ENCODE measurements at regions not wholly inside any gene's neighbourhood (a gene's known extent, or its start where the extent isn't known, plus 50 kb on each side); places are given as distances from the start of the nearest gene placed in this dataset.

DNA sequence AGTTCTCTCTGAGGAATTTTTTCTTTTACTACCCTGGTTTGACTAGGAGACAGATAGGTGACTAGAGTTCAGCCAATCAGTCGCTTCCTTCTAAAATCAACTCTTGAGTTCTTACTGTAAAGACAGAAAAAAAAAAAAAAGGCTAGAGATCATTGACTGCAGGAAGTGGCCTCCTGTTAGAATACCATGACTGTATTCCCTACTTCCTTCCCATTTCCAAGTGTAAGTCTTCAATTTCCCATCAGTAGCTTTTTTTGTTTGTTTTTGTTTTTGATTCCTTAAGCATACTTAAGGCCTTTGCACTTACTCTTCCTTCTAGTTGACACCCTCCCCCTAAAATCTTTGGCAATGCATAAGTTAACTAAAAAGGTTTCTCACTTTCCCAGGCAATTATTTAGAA, 154.3 kb downstream of the HMHB1 start:
- TF ChIP-seq, protein P1, sequence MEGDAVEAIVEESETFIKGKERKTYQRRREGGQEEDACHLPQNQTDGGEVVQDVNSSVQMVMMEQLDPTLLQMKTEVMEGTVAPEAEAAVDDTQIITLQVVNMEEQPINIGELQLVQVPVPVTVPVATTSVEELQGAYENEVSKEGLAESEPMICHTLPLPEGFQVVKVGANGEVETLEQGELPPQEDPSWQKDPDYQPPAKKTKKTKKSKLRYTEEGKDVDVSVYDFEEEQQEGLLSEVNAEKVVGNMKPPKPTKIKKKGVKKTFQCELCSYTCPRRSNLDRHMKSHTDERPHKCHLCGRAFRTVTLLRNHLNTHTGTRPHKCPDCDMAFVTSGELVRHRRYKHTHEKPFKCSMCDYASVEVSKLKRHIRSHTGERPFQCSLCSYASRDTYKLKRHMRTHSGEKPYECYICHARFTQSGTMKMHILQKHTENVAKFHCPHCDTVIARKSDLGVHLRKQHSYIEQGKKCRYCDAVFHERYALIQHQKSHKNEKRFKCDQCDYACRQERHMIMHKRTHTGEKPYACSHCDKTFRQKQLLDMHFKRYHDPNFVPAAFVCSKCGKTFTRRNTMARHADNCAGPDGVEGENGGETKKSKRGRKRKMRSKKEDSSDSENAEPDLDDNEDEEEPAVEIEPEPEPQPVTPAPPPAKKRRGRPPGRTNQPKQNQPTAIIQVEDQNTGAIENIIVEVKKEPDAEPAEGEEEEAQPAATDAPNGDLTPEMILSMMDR (conservative IDR thresholded peaks at IDR 0.05; ENCODE audit: low read depth), result no peak
- ChIA-PET CTCF (interaction anchor here (0.6 to 0.7 kb wide), 2 partner anchors 10 to 290 kb away, joined by 6 read pairs; no protein-coding TSS in a partner anchor), POLR2A (ENCODE audit: low non-redundant PET) (no interaction called here)
- no peak overlapping the region for H3K27ac ChIP-seq
- no peak for DNase-seq (ENCODE audit: low spot score)

DNA sequence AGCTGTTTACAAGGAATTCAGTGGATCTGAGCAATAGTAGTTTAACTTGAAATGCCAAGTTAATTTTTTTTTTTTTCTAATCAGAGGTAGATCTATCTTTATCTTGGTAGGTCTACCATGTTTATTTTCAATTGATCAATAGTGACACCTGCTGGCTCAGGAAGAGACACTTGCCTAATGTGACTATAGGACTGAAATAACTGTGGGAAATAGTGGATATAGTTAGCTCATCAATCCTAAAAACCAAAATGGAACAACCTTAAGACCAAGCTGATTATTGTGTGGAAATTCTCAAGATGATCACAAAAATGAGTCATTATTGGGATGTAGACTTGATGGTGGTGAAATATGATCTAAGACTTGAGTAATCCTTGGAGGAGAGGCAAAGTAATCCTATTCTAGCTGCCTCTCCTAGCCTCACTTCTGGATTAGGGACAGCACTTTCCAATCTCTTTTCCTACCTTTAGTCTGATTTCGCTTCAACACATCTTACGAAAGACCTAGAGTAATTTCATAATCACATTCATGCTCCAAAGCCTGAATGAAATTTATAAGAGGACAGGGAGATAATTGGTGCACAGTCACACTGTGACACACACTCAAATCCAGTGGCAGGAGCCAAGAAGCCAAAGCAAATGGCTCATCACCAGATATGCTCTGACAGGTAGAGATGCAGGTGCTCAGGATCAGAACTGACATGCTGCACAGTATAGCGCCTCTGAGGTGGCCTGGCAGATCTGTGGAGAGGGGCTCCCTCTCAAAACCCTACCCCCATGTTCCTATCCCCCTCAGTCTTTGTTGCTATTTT, 156.3 kb downstream of the HMHB1 start:
- DNase-seq (ENCODE audit: low spot score), result peak; percentile 58
- no peak overlapping the region for H3K27ac ChIP-seq
- ChIA-PET CTCF (interaction anchor here (0.5 to 1.3 kb wide), 25 partner anchors 8 to 1512 kb away, joined by 3 to 6 read pairs (median 4); partner anchors contain the start of gene NR3C1), POLR2A (ENCODE audit: low non-redundant PET) (no interaction called here)
- TF ChIP-seq, protein P1 (conservative IDR thresholded peaks at IDR 0.05; ENCODE audit: low read depth), result peak; percentile 63

DNA sequence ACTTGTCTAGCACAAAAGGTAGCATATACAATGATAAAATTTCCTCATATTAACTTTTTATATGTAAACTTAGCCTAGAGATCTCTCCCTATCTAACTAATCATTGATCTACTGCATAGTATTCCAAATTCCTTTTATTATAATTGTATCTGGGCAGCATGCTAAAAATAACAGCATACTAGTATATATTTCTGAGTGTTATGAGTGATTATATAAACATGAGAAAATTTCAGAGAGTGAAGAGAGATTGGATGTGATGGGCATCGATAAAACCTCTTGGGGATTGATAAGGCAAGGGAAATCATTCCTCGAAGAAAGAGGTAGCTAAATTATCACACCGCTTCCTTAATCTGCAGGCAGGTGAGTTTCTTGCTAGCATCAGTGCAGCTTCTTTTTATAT, 158.2 kb downstream of the HMHB1 start:
- no peak for DNase-seq (ENCODE audit: low spot score)
- ChIA-PET CTCF (interaction anchor here (0.6 kb wide), 1 partner anchor 10 kb away, joined by 3 read pairs; no protein-coding TSS in a partner anchor), POLR2A (ENCODE audit: low non-redundant PET) (no interaction called here)
- H3K27ac ChIP-seq, result no peak overlapping the region
- TF ChIP-seq, protein P1 (conservative IDR thresholded peaks at IDR 0.05; ENCODE audit: low read depth), result no peak

DNA sequence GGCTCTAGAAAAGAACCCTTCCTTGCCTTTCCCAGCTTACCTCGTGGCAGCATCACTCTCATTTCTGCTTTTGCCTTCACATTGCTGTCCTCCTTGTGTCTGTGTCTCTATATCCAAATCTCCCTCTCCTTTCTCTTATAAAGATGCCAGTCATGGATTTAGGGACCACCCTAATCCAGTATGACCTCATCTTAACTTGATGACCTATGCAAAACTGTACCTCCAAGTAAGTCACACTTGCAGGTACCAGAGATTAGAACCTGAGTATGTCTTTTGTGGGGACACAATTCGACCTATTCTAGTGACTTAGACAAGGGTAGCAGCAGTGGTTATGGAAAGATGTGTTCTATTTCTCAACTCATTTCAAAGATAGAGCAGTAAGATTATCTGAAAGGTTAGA, 160.1 kb downstream of the HMHB1 start:
- H3K27ac ChIP-seq, result no peak overlapping the region
- DNase-seq (ENCODE audit: low spot score), result no peak
- TF ChIP-seq, protein P1 (conservative IDR thresholded peaks at IDR 0.05; ENCODE audit: low read depth), result no peak
- ChIA-PET POLR2A (ENCODE audit: low non-redundant PET) (no interaction called here), CTCF (no interaction called here)

DNA sequence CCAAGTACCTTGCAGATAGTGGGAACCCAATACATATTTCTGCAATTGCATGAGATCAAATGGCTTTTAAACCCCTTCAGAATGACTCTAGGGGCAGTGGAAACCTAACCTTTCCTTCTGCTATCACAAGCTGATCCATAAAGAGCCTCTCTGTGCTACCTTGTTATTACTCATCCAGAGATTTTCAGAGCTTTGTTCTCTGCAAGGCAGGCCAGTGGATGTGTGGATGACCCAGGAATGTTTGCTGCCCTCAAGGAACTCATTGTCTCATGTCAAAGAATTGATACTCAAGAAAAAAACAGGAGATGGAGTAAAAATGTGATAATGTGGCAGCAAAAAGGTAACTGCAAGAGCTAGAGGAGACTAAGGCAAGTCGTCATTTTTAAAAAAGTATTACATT, 164.1 kb downstream of the HMHB1 start:
- CTCF ChIA-PET, result interaction anchor here (0.6 to 0.8 kb wide), 2 partner anchors 9 to 167 kb away, joined by 3 to 6 read pairs; no protein-coding TSS in a partner anchor
- POLR2A ChIA-PET (ENCODE audit: low non-redundant PET), result no interaction called here
- TF ChIP-seq, protein P1 (conservative IDR thresholded peaks at IDR 0.05; ENCODE audit: low read depth), result no peak
- H3K27ac ChIP-seq, result no peak overlapping the region
- no peak for DNase-seq (ENCODE audit: low spot score)

DNA sequence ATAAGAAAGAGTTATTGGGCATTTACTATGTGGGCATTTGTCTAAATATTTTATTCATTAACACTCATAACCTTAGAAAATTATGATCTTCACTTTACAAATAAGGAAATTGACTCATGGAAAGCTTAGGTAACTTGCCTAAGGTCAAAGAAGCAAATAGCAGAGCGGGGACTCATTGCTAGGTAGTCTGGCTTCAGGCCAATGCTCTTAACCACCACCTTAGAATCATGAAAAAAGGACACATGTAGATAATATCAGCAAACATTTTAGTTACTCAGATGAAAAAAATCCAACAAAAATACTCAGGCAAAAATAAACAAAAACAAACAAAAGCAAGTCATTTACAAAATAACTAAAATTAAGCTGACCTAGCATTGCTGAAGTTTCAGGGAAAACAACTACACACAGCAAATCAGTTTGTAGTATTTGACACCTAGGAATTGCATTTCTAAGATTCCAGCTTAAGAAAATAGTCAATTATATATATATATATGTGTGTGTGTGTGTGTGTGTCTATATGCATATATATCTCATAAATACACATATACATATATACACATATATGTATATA, 166.0 kb downstream of the HMHB1 start:
- POLR2A ChIA-PET (ENCODE audit: low non-redundant PET), result no interaction called here
- no peak overlapping the region for H3K27ac ChIP-seq
- peak; percentile 84 for DNase-seq (ENCODE audit: low spot score)
- CTCF ChIA-PET, result interaction anchor here (0.7 to 1.4 kb wide), 3 partner anchors 10 to 1062 kb away, joined by 3 to 6 read pairs (median 4); no protein-coding TSS in a partner anchor
- TF ChIP-seq, protein P1 (conservative IDR thresholded peaks at IDR 0.05; ENCODE audit: low read depth), result no peak

Data from RWPE1 (cell line).